NB4 (cell line): ENCODE measurements at regions not wholly inside any gene's neighbourhood (a gene's known extent, or its start where the extent isn't known, plus 50 kb on each side); places are given as distances from the start of the nearest gene placed in this dataset.
"Not testable (repeated sequence)": the region's sequence is repeated elsewhere in the genome, so short reads cannot be mapped to it uniquely, and the experiment has no call there.

ENCODE experiments used
- DNase-seq: peaks from one replicate; pipeline ENCODE4 v3.0.0; 2010; ENCODE audit warnings: low read depth
- H3K4me3 ChIP-seq: one replicate; pipeline ENCODE4 v1.5.1; 2011; ENCODE audit warnings: mild to moderate bottlenecking, low read depth, low read length, moderate library complexity
- MYC ChIP-seq: IDR thresholded peaks from 2 replicates; pipeline ENCODE4 v1.6.1; 2011; ENCODE audit warnings: low read depth, low read length
- POLR2A ChIP-seq: IDR thresholded peaks from 2 replicates; pipeline ENCODE4 v1.6.1; 2011; ENCODE audit warnings: mild to moderate bottlenecking; ENCODE audit not compliant: insufficient read length; ENCODE audit errors: extremely low read depth
- TF ChIP-seq, protein P1 (sequence below): IDR thresholded peaks from one replicate; pipeline ENCODE4 v1.5.1; 2012; ENCODE audit warnings: low read depth, low read length
- TF ChIP-seq, protein P2 (sequence below): IDR thresholded peaks from 2 replicates; pipeline ENCODE4 v1.6.1; 2011; ENCODE audit warnings: low read depth, low read length

- no peak overlapping the region for H3K4me3 ChIP-seq
- TF ChIP-seq POLR2A: no peak
- TF ChIP-seq, protein P1, sequence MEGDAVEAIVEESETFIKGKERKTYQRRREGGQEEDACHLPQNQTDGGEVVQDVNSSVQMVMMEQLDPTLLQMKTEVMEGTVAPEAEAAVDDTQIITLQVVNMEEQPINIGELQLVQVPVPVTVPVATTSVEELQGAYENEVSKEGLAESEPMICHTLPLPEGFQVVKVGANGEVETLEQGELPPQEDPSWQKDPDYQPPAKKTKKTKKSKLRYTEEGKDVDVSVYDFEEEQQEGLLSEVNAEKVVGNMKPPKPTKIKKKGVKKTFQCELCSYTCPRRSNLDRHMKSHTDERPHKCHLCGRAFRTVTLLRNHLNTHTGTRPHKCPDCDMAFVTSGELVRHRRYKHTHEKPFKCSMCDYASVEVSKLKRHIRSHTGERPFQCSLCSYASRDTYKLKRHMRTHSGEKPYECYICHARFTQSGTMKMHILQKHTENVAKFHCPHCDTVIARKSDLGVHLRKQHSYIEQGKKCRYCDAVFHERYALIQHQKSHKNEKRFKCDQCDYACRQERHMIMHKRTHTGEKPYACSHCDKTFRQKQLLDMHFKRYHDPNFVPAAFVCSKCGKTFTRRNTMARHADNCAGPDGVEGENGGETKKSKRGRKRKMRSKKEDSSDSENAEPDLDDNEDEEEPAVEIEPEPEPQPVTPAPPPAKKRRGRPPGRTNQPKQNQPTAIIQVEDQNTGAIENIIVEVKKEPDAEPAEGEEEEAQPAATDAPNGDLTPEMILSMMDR: no peak
- TF ChIP-seq, protein P2, sequence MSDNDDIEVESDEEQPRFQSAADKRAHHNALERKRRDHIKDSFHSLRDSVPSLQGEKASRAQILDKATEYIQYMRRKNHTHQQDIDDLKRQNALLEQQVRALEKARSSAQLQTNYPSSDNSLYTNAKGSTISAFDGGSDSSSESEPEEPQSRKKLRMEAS: no peak
- no peak for TF ChIP-seq MYC
- DNase-seq: no peak
Observed at GRCh38 chr6:34646714-34647113, 49.9 kb downstream of the ILRUN start.

DNA sequence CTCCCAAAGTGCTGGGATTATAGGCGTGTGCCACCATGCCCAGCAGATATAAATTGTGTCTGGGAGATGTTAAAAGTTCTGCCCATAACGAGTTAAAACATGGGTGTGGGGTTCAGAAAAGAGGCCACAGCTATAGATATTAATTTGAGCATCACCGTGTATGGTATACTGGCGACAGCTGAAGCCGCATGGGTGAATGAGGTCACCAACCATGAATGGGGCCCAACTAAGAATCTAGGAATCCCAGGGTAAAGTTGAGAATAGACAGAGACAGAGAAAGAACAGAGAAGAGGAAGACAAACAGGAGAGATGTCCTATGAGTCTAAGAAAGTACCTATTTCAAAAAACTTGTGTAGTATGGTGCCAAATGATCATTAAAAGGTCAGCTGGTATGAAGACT is 50.9 kb downstream of the ILRUN start:
- H3K4me3 ChIP-seq: no peak overlapping the region
- no peak for DNase-seq
- TF ChIP-seq MYC (no peak), POLR2A (no peak)
- TF ChIP-seq, protein P1: no peak
- TF ChIP-seq, protein P2: no peak

GRCh38 chr6:34644716-34645115 is 51.9 kb downstream of the ILRUN start:
- DNase-seq: peak; percentile 28
- TF ChIP-seq POLR2A (no peak), MYC (no peak)
- TF ChIP-seq, protein P1: no peak
- TF ChIP-seq, protein P2: no peak
- no peak overlapping the region for H3K4me3 ChIP-seq

- no peak for DNase-seq
- TF ChIP-seq POLR2A (no peak), MYC (no peak)
- TF ChIP-seq, protein P1: no peak
- TF ChIP-seq, protein P2: no peak
- H3K4me3 ChIP-seq: no peak overlapping the region
Observed at GRCh38 chr6:34642427-34642826, 54.1 kb downstream of the ILRUN start.

- not testable (repeated sequence) for H3K4me3 ChIP-seq, DNase-seq
Observed at GRCh38 chr6:34640074-34640849, 56.3 kb downstream of the ILRUN start.

DNA sequence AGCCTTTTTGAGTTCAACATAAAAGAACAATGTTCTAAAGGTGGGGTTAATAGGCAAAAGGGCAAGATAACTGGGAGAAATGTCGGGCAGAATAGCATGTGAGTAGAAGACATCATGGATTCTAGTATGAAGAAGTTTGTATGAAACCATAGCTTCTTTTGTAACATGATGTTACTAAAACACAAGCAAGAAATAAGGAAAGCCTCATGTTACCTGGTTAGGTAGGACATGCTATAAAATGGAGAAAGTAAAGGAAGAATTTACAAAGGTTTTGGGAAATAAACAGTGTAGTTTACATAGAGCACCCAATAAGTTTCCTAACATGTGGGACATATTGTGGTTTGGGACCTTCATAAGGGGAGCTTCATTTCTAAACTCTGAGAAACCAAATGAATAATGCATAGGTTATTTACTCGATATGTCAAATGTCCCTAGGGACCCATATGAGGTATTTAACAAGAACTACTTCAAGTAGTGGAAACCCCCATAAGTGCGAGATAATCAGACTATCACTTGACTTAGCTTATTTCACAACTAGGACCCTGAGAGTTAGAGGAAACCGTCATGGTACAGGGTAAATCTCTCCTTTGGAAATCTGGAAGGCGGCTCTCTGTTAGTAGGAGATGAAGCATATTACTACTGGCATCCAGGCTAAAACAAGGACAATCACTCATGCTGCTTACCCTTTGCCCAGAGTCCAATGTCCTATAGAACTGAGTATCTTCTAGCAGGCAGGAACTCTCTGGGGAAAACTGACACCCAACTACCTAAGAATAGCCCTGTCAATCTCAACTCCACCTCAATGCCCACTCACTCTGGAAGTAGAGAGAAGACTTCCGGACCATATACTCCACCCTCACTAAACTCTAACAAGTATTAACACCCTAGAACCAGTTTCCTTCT is 57.5 kb downstream of the ILRUN start:
- TF ChIP-seq POLR2A (no peak), MYC (no peak)
- TF ChIP-seq, protein P2: no peak
- TF ChIP-seq, protein P1: no peak
- no peak overlapping the region for H3K4me3 ChIP-seq
- peak; percentile 27 for DNase-seq
